SU-DHL-6 (cell line): ENCODE measurements at regions not wholly inside any gene's neighbourhood (a gene's known extent, or its start where the extent isn't known, plus 50 kb on each side); places are given as distances from the start of the nearest gene placed in this dataset.

ENCODE experiments used
- H2AFZ ChIP-seq: fragments of 200-600 bp; sonication (generic); 2 replicates; pipeline ENCODE4 v1.6.1; 2014; ENCODE audit warnings: low read depth, mild to moderate bottlenecking, moderate library complexity, mixed read lengths, antibody characterized with exemption, low read length; ENCODE audit not compliant: severe bottlenecking
- H3F3A ChIP-seq: fragments of 200-600 bp; shearing (Covaris generic); 2 replicates; pipeline ENCODE4 v1.6.0; 2016; ENCODE audit warnings: antibody characterized with exemption, mild to moderate bottlenecking; ENCODE audit not compliant: insufficient read depth
- H3K27ac ChIP-seq: fragments of 200-600 bp; sonication (generic); 2 replicates; pipeline ENCODE4 v1.5.1; 2016; ENCODE audit warnings: low read depth, mild to moderate bottlenecking, low read length, moderate library complexity, mixed read lengths
- H3K27me3 ChIP-seq: fragments of 200-600 bp; sonication (generic), shearing (Covaris generic); 2 replicates; pipeline ENCODE4 v1.6.0; 2014; ENCODE audit warnings: mild to moderate bottlenecking, low read length
- H3K36me3 ChIP-seq: fragments of 200-600 bp; sonication (generic); 2 replicates; pipeline ENCODE4 v1.6.1; 2014; ENCODE audit warnings: mild to moderate bottlenecking, low read length, mixed read lengths
- H3K4me2 ChIP-seq: fragments of 300-600, 200-600 bp; shearing (Covaris generic), sonication (generic); 2 replicates; pipeline ENCODE4 v1.6.0; 2014; ENCODE audit warnings: low read length, low read depth, mild to moderate bottlenecking; ENCODE audit not compliant: poor library complexity, severe bottlenecking
- H3K4me3 ChIP-seq: fragments of 200-600 bp; sonication (generic); 2 replicates; pipeline ENCODE4 v1.5.1; 2014; ENCODE audit warnings: antibody characterized with exemption, low read length, mild to moderate bottlenecking, mixed read lengths; ENCODE audit not compliant: insufficient read depth, poor library complexity, severe bottlenecking
- H3K79me2 ChIP-seq: fragments of 200-600 bp; sonication (generic); 2 replicates; pipeline ENCODE4 v1.6.1; 2014; ENCODE audit warnings: mild to moderate bottlenecking, low read length, moderate library complexity; ENCODE audit not compliant: insufficient read depth
- H3K9ac ChIP-seq: fragments of 200-600 bp; sonication (generic); 2 replicates; pipeline ENCODE4 v1.7.0; 2014; ENCODE audit warnings: mild to moderate bottlenecking, low read length
- H3K9me2 ChIP-seq: fragments of 200-600 bp; sonication (generic); replicated peaks from 2 replicates; pipeline ENCODE4 v1.6.1; 2014; ENCODE audit warnings: low read length; ENCODE audit not compliant: insufficient read depth
- H3K9me3 ChIP-seq: fragments of 200-600 bp; sonication (generic); 2 replicates; pipeline ENCODE4 v1.6.1; 2014; ENCODE audit warnings: low read length, mixed read lengths; ENCODE audit not compliant: insufficient read depth
- H4K20me1 ChIP-seq: fragments of 200-600 bp; sonication (generic); 2 replicates; pipeline ENCODE4 v1.6.1; 2014; ENCODE audit warnings: low read depth, mild to moderate bottlenecking, antibody characterized with exemption, low read length, moderate library complexity, mixed read lengths
- EZH2phosphoT487 ChIP-seq: fragments of 200-600 bp; sonication (generic), shearing (Covaris generic); conservative IDR thresholded peaks from 2 replicates; pipeline ENCODE4 v1.6.1; 2018; ENCODE audit warnings: mild to moderate bottlenecking, antibody characterized with exemption, low read length, moderate library complexity, mixed read lengths
- TF ChIP-seq, protein P1 (sequence below): fragments of 200-600 bp; sonication (generic); IDR thresholded peaks from one replicate; pipeline ENCODE4 v1.5.1; 2017; ENCODE audit warnings: antibody characterized with exemption, mild to moderate bottlenecking, low read length, moderate library complexity; ENCODE audit not compliant: insufficient read depth, poor library complexity, severe bottlenecking

DNA sequence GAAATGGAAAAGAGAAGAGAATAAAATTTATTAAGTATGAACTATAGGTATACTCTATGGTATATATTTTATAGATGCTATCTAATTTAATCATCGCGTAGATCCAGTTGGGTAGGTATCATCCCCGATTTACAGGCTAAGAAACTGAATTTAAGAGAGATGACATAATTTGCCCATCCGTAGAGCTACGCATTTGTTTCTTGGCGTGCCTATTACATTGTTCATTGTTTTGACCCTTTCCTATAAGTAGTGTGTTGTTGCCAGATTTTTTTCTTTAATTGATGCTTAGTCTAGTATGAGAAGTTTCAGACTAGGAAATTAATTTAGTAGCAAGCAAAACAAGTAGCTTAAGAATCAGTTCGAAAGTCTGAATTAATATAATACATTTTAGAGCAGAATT lies 205.7 kb upstream of the NPSR1 start:
- Histone ChIP-seq H4K20me1 (no peaks in the 10 kb centered on the region), H3K79me2 (no peaks in the 10 kb centered on the region), H2AFZ (no peak overlapping the region), H3K9me2 (no peaks in the 10 kb centered on the region), H3K4me2 (no peak overlapping the region), H3F3A (no peaks in the 10 kb centered on the region), H3K27me3 (0 out of 2 replicates have a peak, but pooled peaks cover 2% of the 10 kb centered on the region), H3K9me3 (peaks cover 3% of the 10 kb centered on the region; the same call in 1 of the 2 replicates), H3K4me3 (no peak overlapping the region), H3K36me3 (no peaks in the 10 kb centered on the region), H3K9ac (no peak overlapping the region), H3K27ac (no peak overlapping the region)
- TF ChIP-seq, protein P1, sequence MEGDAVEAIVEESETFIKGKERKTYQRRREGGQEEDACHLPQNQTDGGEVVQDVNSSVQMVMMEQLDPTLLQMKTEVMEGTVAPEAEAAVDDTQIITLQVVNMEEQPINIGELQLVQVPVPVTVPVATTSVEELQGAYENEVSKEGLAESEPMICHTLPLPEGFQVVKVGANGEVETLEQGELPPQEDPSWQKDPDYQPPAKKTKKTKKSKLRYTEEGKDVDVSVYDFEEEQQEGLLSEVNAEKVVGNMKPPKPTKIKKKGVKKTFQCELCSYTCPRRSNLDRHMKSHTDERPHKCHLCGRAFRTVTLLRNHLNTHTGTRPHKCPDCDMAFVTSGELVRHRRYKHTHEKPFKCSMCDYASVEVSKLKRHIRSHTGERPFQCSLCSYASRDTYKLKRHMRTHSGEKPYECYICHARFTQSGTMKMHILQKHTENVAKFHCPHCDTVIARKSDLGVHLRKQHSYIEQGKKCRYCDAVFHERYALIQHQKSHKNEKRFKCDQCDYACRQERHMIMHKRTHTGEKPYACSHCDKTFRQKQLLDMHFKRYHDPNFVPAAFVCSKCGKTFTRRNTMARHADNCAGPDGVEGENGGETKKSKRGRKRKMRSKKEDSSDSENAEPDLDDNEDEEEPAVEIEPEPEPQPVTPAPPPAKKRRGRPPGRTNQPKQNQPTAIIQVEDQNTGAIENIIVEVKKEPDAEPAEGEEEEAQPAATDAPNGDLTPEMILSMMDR = no peak
- no peak for TF ChIP-seq EZH2phosphoT487

DNA sequence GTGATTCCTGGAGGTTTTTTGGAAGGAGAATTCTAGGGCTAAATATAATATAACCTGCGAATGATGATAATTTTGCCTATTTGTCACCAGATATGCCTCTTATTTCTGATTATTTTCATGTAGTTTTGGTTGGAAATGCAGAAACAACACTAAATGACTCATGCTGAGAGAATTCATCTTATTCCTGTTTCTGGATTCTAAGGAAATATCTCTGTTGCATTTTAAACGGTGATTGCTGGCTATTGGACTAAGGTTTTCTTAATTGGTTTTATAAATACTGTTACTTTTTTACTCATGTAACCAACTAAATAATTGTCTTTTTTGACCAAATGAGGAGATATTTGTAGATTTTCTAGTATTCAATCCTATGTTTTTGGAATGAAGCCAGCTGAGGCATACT lies 204.9 kb upstream of the NPSR1 start:
- peaks cover 3% of the 10 kb centered on the region; the same call in 1 of the 2 replicates for H3K9me3 ChIP-seq
- H2AFZ ChIP-seq = no peak overlapping the region
- no peaks in the 10 kb centered on the region for H4K20me1 ChIP-seq
- TF ChIP-seq EZH2phosphoT487 = no peak
- TF ChIP-seq, protein P1 = no peak
- no peak overlapping the region for H3K4me2 ChIP-seq
- no peak overlapping the region for H3K4me3 ChIP-seq
- H3K9ac ChIP-seq = no peak overlapping the region
- no peaks in the 10 kb centered on the region for H3F3A ChIP-seq
- no peaks in the 10 kb centered on the region for H3K9me2 ChIP-seq
- no peak overlapping the region for H3K27ac ChIP-seq
- H3K79me2 ChIP-seq = no peaks in the 10 kb centered on the region
- H3K27me3 ChIP-seq = 0 out of 2 replicates have a peak, but pooled peaks cover 2% of the 10 kb centered on the region
- H3K36me3 ChIP-seq = no peaks in the 10 kb centered on the region

DNA sequence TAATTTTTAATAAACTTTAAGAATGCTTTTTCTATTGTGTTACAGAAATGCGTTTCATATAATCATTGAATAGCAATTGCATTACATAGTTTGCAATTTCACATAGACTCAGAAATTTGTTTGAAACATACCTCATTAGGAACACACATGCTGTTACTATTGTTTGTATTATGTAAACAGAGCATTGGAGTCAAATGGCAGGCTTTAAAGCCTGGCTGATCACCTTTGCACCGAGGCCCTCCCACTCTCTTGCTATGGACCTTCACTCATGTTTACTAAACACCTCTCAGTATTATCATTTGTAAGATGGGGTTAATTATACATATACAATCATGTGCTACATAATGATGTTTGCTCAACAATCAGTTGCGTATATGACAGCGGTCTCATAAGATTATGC lies 203.6 kb upstream of the NPSR1 start:
- Histone ChIP-seq H3F3A (no peaks in the 10 kb centered on the region), H3K4me3 (no peak overlapping the region), H4K20me1 (no peaks in the 10 kb centered on the region), H3K9ac (no peak overlapping the region), H3K9me2 (no peaks in the 10 kb centered on the region), H3K36me3 (no peaks in the 10 kb centered on the region), H3K4me2 (no peak overlapping the region), H3K79me2 (no peaks in the 10 kb centered on the region), H3K27me3 (0 out of 2 replicates have a peak, but pooled peaks cover 2% of the 10 kb centered on the region), H2AFZ (no peak overlapping the region), H3K9me3 (peaks cover 3% of the 10 kb centered on the region; the same call in 1 of the 2 replicates), H3K27ac (no peak overlapping the region)
- TF ChIP-seq, protein P1 = no peak
- no peak for TF ChIP-seq EZH2phosphoT487
